GM21367 (cell line): ENCODE measurements at regions not wholly inside any gene's neighbourhood (a gene's known extent, or its start where the extent isn't known, plus 50 kb on each side); places are given as distances from the start of the nearest gene placed in this dataset.
"Not testable (repeated sequence)": the region's sequence is repeated elsewhere in the genome, so short reads cannot be mapped to it uniquely, and the experiment has no call there.

ENCODE experiments used
- ATAC-seq: cut with Tn5 transposase; IDR thresholded peaks from one replicate; pipeline ENCODE4 v1.9.1; 2021; ENCODE audit not compliant: unreplicated experiment

DNA sequence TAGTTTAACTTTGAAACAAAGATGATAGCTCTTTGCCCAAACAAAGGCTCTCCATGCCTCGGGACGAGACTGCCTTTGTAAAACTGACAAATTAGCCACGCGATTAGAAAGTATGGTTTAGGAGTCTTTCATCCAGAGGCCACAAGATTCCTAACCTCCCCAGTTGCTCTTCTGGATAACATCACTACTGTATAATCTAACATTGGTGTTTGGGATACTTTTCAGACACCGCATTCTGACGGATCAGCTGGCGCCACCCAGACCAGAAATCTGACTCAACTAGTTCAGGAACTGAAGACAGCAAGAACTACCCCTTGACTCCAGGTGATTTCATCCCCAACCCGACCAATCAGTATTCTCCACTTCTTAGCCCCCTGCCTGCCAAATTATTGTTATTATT lies 98.1 kb upstream of the TEX13D start:
- no peak for ATAC-seq

DNA sequence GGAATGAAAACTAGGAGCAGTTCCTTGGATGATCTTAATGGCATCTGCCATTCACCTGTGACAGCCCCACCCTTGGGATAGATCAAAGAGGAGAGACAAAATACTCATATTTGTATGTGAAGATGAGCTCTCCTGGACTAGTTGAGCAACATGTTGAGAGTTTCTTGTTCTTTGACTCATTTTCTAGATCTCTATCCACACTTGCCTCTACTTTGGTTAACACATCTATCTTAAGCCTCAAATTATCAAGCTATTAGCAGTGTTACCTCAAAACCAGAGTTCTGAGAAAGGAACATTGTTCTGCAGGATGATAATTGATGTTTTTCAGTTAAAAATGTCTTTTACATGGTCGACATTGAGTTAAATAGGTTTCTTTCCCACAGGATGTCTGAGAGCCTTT lies 94.2 kb upstream of the TEX13D start:
- no peak for ATAC-seq

DNA sequence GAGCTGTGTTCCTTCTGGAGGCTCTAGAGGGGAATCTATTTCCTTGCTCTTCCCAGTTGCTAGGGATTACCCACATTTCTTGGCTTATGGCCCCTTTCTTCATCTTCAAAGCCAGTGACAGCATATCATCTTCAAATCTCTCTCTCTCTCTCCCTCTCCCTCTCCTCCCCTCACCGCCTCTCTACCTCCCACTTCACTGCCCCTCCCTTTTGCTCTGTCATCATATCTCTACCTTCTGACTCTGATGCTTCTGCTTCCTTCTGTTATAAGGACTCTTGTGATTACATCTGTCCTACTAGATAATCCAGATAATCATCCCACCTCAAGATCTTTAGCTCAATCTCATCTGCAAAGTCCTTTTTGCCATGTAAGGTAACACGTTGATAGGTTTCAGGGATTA lies 93.1 kb upstream of the TEX13D start:
- peak; percentile 41 for ATAC-seq

DNA sequence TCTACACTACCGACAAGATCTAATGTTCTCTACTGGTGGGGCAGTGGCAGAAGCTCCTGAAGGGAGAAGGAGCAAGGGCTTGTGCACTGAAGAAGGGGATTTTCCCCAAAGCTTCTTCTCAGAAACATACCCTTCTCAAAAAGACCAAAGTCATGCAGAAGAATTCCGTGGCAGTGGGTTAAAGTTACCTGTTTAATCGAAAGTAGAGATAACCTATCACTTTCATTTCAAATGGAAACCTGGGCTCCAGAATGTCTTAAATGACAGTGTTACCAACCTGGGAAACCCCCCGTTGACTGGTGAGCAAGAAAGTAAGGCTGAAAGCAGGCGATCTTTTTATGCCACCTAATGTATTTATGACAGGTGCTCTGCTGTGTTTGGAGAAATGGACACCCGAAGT lies 92.5 kb upstream of the TEX13D start:
- peak; percentile 92 for ATAC-seq

DNA sequence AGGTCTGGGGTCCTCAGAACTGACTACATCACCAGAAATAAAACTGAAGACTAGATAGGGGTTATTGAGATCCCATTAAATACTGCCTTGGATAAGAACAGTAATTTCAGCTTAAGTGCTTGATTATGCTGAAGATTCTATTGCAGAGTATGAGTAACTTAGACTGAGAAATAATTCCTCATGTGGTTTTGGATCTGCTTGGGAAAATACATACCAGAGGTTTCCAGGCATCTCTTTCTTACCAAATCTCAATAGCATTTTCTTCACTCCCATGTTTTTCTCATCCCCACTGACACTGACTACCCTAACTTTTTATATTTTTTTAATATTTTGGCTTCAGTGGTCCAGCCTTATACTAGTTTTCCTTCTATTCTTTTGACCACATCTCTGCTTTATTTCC lies 92.0 kb upstream of the TEX13D start:
- no peak for ATAC-seq

DNA sequence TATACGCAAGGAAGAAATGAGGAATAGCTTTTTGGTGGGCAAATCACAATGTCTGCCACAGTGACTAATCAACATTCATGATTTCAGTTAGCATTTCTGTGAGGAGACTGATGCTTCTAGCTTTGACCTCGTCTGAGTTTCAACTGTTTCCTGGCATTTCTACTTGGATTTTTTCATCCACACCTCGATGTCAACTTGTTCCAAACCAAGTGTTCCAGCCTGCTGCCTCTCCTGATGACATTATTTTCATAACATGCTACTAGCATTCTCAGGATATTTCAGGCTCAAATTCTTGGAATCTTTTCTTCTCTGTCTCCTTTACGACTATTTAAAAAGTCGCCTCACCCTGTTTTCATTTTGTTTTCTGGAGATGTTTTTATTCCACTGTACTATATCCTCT lies 90.3 kb upstream of the TEX13D start:
- ATAC-seq: no peak

DNA sequence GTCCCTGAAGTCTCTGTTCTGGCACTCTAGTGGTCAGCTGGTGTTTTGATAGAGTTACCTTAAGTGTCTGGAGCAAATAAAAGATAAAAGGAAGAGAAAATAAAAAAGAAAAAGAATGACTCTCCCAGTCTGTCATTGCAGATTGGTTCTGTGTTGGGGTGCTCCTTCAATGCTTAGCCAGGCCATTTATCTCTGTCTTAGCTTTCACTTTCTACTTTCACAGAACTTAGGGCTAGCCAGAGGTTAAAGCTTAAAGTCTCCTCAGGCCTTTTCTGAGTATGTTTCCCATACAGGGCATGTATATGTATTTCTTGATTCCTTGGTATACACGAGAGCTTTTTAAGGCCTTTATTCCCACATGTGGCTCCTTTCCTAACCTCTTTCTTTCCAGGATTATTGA lies 83.1 kb upstream of the TEX13D start:
- ATAC-seq: no peak

DNA sequence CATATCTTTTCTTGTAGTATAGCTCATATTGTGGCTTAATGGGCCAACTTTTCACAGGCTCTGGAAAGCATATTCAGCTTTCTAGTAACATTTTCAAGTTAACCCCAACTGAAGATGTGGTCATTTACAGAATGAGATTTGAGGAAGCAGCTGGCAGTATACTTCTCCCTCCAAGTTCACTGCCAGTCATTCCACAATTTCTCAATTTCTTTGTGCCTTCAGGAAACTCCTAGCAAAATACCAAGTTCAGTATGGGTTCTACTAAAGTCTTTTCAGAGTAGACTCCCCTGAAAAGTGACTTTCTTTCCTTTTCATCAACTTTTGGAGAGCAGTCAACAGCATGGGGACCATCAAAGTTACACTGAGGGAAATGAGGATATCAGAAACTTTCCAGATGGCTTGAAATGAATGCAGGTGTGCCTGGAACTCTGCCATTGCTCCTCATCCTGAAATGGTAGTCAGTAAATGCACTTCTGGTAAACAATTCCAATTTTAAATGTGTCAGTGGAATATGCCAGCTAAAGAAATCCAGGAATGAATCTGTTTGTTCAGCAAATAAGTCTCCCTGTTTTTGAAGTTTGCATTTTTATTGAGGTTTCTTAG lies 81.5 kb upstream of the TEX13D start:
- ATAC-seq: no peak

DNA sequence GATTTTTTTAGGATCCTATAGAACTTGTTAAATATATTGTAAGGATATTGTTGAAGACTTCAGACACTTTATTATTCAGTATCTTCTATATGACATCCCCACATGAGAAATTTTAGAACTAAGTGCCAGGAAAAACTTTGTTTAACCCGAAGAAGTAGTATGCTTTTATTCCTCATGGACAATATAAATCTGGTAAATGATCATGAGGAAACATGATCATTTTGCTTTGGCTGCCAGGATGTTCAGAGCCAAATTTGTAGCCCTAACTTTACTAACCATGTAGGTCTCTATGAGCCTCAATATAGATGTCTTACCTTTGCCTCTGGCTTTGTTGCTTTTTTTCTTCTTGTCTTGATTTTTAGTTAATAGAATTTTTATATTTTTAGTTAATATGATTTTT lies 77.8 kb upstream of the TEX13D start:
- no peak for ATAC-seq

DNA sequence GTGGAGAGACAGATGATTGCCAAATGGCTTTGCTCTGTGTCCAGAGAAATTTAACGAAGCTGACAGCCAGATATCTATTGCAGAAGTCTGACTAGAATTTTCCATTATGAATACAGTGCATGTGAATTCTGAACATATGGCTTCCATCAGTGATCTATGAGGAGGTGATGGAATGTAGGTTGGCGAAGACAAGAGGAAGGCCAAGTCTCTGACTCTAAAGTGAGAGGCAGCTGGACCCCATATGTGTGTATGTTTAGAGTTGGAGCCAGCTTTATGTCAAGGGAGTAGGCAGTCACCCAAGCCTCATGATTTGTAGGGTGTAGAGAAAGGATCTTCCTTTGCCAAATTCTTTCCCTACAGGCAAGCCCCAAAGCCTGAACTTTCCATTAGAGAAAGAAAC lies 76.2 kb upstream of the TEX13D start:
- ATAC-seq: no peak

DNA sequence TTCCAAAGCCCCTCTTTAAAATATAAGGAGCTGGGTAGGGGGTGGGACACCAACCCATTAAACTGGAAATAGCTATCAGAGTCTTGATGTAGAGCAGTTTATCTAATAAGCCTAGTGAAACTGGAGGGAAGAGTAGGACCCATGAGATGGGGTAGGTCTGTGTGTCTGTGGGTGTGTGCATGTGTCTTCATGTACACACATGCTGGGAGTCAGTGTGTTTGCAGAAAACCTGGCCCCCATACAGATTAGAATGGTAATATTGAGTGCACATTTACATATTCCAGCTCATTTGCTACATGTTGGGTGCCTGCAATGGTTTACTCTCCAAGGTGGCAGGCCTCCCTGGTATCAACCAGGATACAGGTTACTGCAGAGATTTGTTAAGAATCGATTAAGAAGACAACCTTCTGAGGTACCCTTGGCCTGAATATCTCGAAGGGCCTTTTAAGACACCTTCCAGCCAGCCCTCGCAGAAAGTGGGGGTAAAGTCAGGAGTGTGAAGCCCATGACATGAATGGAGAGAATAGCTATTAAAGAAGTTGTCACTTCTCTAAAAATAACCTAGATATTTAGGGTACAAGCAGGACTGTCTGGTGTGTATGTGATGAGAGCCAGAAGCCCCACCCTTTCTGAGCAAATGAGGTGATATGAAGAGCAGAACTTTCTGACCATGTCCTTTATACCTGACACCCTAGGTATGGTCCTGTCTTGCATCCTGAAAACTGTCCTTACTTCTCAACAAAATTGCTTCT lies 75.7 kb upstream of the TEX13D start:
- ATAC-seq: no peak

DNA sequence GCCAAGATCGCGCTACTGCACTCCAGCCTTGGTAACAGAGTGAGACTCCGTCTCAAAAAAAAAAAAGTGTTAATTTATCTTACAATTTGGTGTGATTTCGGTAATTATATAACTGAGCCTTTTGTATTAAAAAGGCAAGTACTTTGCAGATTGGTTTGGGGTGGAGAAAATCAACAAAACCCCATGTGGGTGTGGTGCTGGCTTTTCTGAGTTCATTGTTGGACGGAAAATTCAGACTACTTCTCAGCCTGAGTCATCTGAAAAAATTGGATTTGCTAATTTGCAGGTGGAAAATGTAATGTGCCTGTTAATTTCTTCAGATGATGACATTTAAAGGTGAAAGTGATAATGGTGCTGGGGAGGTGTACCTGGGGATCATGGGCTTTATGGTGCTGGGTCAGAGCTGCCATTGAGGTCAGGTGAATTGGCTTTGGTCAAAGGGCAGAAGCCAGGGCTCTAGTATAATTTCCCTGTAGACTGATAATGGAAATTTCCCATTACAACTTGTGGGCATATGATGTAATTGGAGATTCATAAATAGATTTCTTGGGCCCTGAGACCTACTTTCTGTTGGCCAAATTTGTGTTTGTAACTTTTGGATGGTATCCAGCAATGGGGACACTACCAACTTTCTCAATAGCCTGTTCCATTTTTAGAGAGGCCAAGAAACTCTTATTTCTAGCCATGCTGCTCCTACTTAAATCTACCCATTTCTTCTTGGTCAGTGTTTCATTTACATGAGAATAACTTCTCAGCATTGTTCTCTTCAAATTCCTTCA lies 74.3 kb upstream of the TEX13D start:
- no peak for ATAC-seq

DNA sequence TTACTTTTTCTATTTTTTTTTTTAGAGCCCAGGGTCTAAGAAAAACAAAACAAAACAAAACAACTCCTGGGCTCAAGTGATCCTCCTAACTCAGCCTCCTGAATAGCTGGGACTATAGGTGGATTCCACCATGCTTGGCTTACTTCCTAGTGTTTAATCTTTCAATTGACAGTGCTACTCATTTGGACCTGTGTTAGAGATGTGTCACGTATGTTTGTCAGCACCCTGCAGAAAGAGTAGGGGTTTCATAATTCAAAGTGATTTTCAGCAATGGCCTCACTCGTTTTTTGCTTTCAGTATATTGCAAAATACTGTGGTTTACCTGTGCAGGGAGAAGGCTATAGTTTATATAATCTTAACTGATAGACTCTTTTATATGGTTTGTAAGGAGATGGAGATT lies 71.6 kb upstream of the TEX13D start:
- ATAC-seq: no peak

DNA sequence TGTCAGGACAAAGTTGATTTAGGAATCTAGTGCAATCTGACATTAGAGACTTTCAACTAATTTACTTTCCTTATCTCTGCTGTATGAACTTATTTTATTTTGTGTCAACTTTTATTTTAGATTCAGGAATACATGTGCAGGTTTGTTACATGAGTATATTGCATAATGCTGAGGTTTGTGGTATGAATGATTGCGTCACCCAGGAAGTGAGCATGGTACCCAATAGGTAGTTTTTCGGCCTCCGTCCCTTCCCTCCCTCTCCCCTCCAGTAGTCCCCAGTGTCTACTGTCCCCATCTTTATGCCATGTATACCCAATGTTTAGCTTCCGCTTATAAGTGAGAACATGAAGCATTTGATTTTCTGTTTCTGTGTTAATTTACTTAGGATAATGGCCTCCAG lies 68.7 kb upstream of the TEX13D start:
- no peak for ATAC-seq

DNA sequence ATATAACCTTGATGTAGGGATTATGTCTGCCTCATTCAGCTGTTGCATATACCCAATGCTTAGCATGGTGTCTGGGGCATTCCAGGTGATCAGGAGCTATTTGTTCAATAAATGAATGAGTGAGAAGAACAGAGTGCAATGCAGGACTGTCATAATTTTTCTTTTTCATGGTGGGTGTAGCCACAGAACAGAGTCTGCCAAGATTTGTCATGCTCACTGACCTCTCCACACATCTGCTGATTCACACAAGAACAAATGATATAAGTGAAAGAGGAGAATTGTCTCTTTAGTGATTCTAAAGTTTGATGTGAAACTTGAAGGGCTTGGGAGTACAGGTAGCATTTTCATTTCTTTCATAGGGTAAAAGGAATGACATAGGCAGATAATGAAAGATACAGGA lies 64.4 kb upstream of the TEX13D start:
- ATAC-seq: no peak

DNA sequence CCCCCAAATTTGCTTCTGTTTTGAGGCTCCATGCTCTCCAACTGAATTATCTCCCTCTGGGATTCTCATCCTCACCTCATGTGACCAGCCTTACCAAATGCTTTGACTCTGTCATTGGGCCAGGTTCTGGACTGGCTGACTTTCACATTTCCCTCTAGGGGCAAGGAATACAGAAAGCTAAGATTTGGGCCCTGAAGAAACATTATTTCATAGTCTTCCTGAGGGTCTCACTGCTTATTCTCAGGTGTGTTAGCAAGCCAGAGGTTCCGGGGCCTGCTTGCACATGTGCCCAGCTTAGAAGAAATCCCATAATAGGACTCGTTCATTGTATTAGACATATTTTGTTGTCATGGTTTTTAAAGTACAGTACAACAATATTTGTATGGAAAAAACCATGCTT lies 62.6 kb upstream of the TEX13D start:
- no peak for ATAC-seq

DNA sequence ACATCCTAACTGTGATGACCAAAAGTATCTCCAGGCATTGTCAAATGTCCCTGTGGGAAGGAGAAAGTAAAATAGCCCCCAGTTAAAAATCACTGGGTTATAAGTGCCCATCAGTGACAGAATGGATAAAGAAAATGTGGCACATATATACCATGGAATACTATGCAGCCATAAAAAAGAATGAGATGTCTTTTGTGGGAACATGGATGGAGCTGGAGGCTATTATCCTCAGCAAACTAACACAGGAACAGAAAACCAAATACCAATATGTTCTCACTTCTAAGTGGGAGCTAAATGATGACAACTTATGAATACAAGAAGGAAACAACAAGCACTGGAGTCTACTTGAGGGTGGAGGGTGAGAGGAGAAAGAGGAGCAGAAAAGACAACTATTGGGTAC lies 60.9 kb upstream of the TEX13D start:
- ATAC-seq: not testable (repeated sequence)

DNA sequence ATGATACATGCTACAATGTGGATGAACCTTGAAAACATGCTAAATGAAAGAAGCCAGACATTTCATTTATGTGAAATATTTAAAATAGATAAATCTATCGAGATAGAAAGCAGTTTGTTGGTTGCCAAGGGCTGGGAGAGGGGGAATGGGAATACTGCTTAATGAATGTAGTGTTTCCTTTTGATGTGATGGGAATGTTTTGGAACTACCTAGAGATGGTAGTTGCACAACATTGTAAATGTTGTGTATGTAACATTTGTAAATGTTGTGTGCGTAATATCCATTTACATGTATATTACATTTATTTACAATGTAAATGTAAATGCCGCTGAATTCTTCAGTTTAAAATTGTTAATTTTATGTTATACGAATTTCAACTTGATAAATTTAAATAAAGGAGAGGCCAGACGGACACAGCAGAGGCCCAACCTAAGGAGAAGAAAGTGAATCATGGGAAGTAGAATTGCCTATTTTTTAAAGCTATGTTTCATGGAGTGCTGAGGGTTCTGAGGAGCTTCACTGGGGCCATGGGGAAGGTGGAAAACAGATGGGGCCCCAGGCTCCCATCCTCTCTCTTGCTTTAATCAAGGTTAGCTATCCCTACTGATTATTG lies 60.0 kb upstream of the TEX13D start:
- ATAC-seq: no peak

DNA sequence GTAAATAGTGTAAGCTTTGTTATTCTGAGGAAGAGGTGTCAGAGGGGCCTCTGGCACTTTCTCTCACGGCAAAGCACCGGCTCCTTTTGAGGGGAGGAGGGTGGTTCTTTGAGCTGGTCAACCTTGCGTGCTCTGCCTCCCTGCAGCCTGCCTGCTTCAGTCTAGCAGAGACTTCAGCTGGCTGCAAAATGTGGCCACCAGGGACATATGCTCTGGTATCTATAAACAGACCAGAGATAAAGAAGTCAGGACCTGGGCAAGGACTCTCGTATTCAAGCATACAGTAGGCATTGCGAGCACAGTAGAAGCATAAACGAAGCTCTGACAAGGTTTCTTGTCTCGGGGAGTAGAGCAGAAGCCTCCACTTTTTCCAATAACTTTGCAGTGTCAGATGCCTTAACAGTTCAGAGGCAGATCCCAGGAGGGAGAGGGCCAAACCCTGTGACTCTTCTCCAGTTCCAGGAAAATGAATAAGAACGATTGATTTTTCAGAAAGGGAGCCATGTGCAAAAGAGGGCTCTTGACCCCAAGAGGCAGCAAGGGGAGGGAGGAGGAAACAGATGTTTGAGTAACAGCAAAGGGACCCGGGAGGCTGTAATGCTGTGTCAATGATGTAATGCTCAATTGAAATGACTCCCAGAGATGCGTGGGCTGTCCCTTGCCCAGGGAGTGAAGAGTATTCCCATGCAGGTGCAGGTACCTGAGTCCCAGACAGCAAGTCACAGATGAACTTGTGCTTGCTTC lies 57.9 kb upstream of the TEX13D start:
- no peak for ATAC-seq

DNA sequence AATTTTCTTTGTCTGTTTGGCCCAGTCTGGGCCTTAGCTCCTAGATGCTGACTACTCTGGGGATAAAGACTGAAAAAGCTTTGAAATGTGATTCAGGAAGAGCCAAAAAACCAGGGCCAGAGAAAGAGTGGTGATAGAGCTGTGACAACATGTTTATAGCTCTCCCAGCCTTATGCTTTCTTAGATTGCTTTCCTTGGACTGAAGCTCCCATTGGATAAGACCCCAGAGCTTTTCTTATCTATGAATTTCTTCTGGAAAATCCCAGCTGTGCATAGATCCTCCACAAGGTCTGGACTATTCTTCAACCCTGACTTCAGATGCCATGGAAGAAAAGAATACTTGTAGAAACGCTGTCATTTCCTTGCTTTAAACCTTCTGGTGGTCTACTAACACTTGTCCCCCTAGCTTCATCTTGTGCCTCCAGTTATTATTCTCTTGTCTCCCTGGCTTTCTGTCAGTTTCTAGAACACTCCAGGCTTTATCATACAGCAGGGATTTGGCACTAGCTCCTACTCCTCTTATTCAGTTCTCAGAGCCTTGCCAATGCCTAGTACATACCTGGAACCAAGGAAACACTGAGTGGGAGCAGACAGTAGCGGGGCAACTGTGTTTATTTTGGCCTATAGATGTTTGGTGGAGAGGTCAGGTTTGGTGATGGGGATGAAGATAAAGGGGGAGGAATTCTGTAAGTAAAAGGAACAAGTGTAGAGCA lies 57.1 kb upstream of the TEX13D start:
- ATAC-seq: no peak
